Spleen (tissue), 11 donors: ENCODE measurements at regions not wholly inside any gene's neighbourhood (a gene's known extent, or its start where the extent isn't known, plus 50 kb on each side); places are given as distances from the start of the nearest gene placed in this dataset.

Source experiments
- DNase-seq: peaks from one replicate; pipeline ENCODE4 v3.0.0-alpha.2; 2020
- H3K27ac ChIP-seq, 8 donors: fragments of 200-600 bp; sonication (generic) in 7 of 8; 1 replicate in 4 of 8; 2 replicates in 4 of 8; pipeline versions ENCODE4 v1.5.0 to v1.8.0; 2016 to 2021; ENCODE audit warnings: inconsistent platforms in 4 of 8, mild to moderate bottlenecking in 4 of 8, moderate library complexity in 1 of 8
- H3K27me3 ChIP-seq, 7 donors: fragments of 200-600 bp; sonication (generic) in 6 of 7; replicated peaks in 1 of 7; 1 replicate in 4 of 7; 2 replicates in 3 of 7; pipeline versions ENCODE4 v1.5.0 to v1.8.0; 2016 to 2021; ENCODE audit warnings: inconsistent platforms in 3 of 7, mild to moderate bottlenecking in 1 of 7
- H3K36me3 ChIP-seq, 6 donors: fragments of 200-600 bp; sonication (generic) in 5 of 6; 1 replicate in 4 of 6; 2 replicates in 2 of 6; pipeline versions ENCODE4 v1.5.0 to v1.8.0; 2016 to 2021; ENCODE audit warnings: inconsistent platforms in 2 of 6
- H3K4me1 ChIP-seq, 6 donors: fragments of 200-600 bp; sonication (generic) in 5 of 6; 1 replicate in 3 of 6; 2 replicates in 3 of 6; pipeline versions ENCODE4 v1.5.0 to v1.8.0; 2016 to 2021; ENCODE audit warnings: inconsistent platforms in 3 of 6
- H3K4me3 ChIP-seq, 8 donors: fragments of 200-600 bp; sonication (generic) in 7 of 8; 1 replicate in 4 of 8; 2 replicates in 4 of 8; pipeline versions ENCODE4 v1.5.0 to v1.8.0; 2016 to 2021; ENCODE audit warnings: inconsistent platforms in 4 of 8, mild to moderate bottlenecking in 4 of 8, moderate library complexity in 2 of 8
- H3K9me3 ChIP-seq, 8 donors: fragments of 200-600 bp; sonication (generic) in 7 of 8; 1 replicate in 4 of 8; 2 replicates in 4 of 8; pipeline versions ENCODE4 v1.5.0 to v1.8.0; 2016 to 2021; ENCODE audit warnings: inconsistent platforms in 4 of 8
- CTCF ChIP-seq, 11 experiments: fragments of 200-600 bp in 7 of 11; fragments of 450-650 bp in 4 of 11; sonication (generic) in 4 of 11; IDR thresholded peaks in 8 of 11; conservative IDR thresholded peaks in 3 of 11; 1 replicate in 7 of 11; 2 replicates in 4 of 11; pipeline versions ENCODE4 v1.4.0 to v1.8.0; 2016 to 2021; ENCODE audit warnings: antibody characterized with exemption in 11 of 11, inconsistent platforms in 4 of 11, mild to moderate bottlenecking in 1 of 11
- POLR2A ChIP-seq, 3 donors: fragments of 450-650 bp; IDR thresholded peaks; one replicate each; pipeline ENCODE4 v1.5.1; 2017; ENCODE audit warnings: antibody characterized with exemption in 3 of 3, mild to moderate bottlenecking in 1 of 3
- POLR2AphosphoS5 ChIP-seq, 3 donors: sonication (generic); formaldehyde crosslinking; IDR thresholded peaks; one replicate each; pipeline ENCODE4 v1.5.1; 2017; ENCODE audit warnings: antibody characterized with exemption in 3 of 3
- WGBS, 5 donors: extraction: QIAGEN DNeasy Blood & Tissue Kit in 3 of 5; methylation state at CpG; one replicate each; pipeline versions ENCODE4 v1.1.5 to v1.1.7; 2013 to 2018; 5-methylcytosine and 5-hydroxymethylcytosine counted together
- intact Hi-C: fragments of 100-400 bp; cut with DNase I; formaldehyde crosslinking; loops from one replicate; pipeline ENCODE4 v1.15.0; 2023; ENCODE audit warnings: low total_unique reads
- donor health status: healthy with polysubstance abuse.
- donor health status: DM: no; HTN: no; CAD: no; lungs with moderate emphysema.
- donor health status: DM: no; HTN: no; CAD: no.
- donor health status: Bipolar disorder and iron deficiency.
- donor health status: healthy.
- donor health status: DM: no; HTN: no; CAD: no.
- donor health status: DM: yes; HTN: yes; CAD: no.

GRCh38 chr6:15981956-15982355 lies 146.9 kb upstream of the MYLIP start:
- no peaks in the 10 kb centered on the region for H3K9me3 ChIP-seq
- H3K4me1 ChIP-seq = no peaks in the 10 kb centered on the region
- no peak overlapping the region for H3K4me3 ChIP-seq
- H3K36me3 ChIP-seq = no peaks in the 10 kb centered on the region
- TF ChIP-seq POLR2AphosphoS5 (IDR thresholded peaks at IDR 0.05) = no peak
- no peak for TF ChIP-seq CTCF (IDR thresholded peaks at IDR 0.05 in 8 of 11, conservative IDR thresholded peaks at IDR 0.05 in 3 of 11)
- no peak for TF ChIP-seq POLR2A (IDR thresholded peaks at IDR 0.05)
- 95 to 99% (median 98%) methylated on average over 9 of the region's 9 CpGs for WGBS, 5 donors
- DNase-seq = no peak
- no peaks in the 10 kb centered on the region for H3K27me3 ChIP-seq
- intact Hi-C loops = no loop called here
- H3K27ac ChIP-seq = no peak overlapping the region

- intact Hi-C loops = no loop called here
- TF ChIP-seq POLR2AphosphoS5 (IDR thresholded peaks at IDR 0.05) = no peak
- no peak for TF ChIP-seq CTCF (IDR thresholded peaks at IDR 0.05 in 8 of 11, conservative IDR thresholded peaks at IDR 0.05 in 3 of 11)
- TF ChIP-seq POLR2A (IDR thresholded peaks at IDR 0.05) = no peak
- no peaks in the 10 kb centered on the region for H3K27me3 ChIP-seq
- H3K4me3 ChIP-seq = no peak overlapping the region
- DNase-seq = no peak
- WGBS, 5 donors = 86 to 95% (median 89%) methylated on average over 4 of the region's 4 CpGs
- no peaks in the 10 kb centered on the region for H3K4me1 ChIP-seq
- H3K36me3 ChIP-seq = no peaks in the 10 kb centered on the region
- no peaks in the 10 kb centered on the region for H3K9me3 ChIP-seq
- no peak overlapping the region for H3K27ac ChIP-seq
Measured at GRCh38 chr6:15980801-15981200, 148.1 kb upstream of the MYLIP start.

- TF ChIP-seq POLR2A (IDR thresholded peaks at IDR 0.05) (no peak), POLR2AphosphoS5 (IDR thresholded peaks at IDR 0.05) (no peak), CTCF (IDR thresholded peaks at IDR 0.05 in 8 of 11, conservative IDR thresholded peaks at IDR 0.05 in 3 of 11) (no peak)
- no peak for DNase-seq
- Histone ChIP-seq H3K4me1 (no peaks in the 10 kb centered on the region), H3K9me3 (peaks cover 0 to 10% (median 8%) of the 10 kb centered on the region in 8 donors), H3K4me3 (no peak overlapping the region), H3K27me3 (no peaks in the 10 kb centered on the region), H3K36me3 (no peaks in the 10 kb centered on the region), H3K27ac (no peak overlapping the region)
- intact Hi-C loops = no loop called here
Measured at GRCh38 chr6:15978426-15978825, 150.5 kb upstream of the MYLIP start.

- Histone ChIP-seq H3K27ac (no peak overlapping the region), H3K4me1 (no peaks in the 10 kb centered on the region), H3K36me3 (no peaks in the 10 kb centered on the region), H3K27me3 (no peaks in the 10 kb centered on the region), H3K4me3 (no peak overlapping the region), H3K9me3 (peaks cover 0 to 19% (median 15%) of the 10 kb centered on the region in 8 donors)
- TF ChIP-seq POLR2A (IDR thresholded peaks at IDR 0.05) (no peak), CTCF (IDR thresholded peaks at IDR 0.05 in 8 of 11, conservative IDR thresholded peaks at IDR 0.05 in 3 of 11) (no peak), POLR2AphosphoS5 (IDR thresholded peaks at IDR 0.05) (no peak)
- no peak for DNase-seq
- intact Hi-C loops = no loop called here
- WGBS, 5 donors = 85 to 90% (median 87%) methylated on average over 2 of the region's 2 CpGs
Measured at GRCh38 chr6:15977050-15977449, 151.8 kb upstream of the MYLIP start.
